HEK293T (cell line): ENCODE measurements at regions not wholly inside any gene's neighbourhood (a gene's known extent, or its start where the extent isn't known, plus 50 kb on each side); places are given as distances from the start of the nearest gene placed in this dataset.

Experiments
- ELF4 ChIP-seq: fragments of 450-650 bp; IDR thresholded peaks from 2 replicates; pipeline ENCODE4 v1.6.1; 2017; ENCODE audit warnings: antibody characterized with exemption
- ZNF384 ChIP-seq: fragments of 450-650 bp; IDR thresholded peaks from 2 replicates; pipeline ENCODE4 v1.6.1; 2016

DNA sequence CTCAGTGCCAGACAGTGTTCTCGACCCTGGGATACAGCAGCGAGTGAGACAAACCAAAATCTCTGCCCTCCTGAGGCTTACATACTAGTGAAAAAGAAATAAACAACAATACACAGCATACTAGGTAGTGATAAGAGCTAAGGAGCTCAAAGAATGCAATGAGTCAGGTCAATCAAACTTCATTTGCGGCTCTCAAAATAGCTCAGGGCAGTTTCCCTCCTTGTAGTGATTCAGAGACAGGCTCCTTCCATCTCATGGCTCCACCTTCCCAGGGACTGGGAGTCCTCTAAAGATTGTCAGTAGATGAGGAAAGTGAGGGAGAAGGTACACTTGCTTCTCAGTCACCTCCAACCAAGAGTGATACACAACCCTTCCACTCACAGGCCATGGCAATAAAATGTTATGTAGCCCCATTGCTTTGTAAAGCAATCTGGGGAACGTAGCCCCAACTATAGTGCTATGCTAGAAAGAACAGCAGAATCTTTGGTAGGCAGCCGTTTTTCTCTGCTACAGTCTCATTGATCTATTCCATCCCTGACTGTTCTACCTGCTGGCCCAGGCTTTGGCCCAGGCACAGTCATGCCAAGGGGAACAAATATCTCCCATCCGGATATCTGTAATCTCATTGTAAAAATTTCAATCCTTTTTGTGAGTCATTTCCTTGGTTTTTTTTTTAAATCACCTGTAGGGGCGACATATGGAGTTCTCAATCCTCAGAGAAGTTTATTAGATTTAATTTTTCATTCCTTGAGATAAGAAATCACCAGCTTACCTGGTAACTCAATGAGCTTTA lies 183.1 kb upstream of the S100G start:
- no peak for TF ChIP-seq ZNF384
- no peak for TF ChIP-seq ELF4
